ENCODE measurements at regions not wholly inside any gene's neighbourhood (a gene's known extent, or its start where the extent isn't known, plus 50 kb on each side); places are given as distances from the start of the nearest gene placed in this dataset.

GRCh38 chr14:84814391-84814790 is 715.6 kb upstream of the FLRT2 start:
- TF ChIP-seq POLR2AphosphoS5 (IDR thresholded peaks at IDR 0.05; ENCODE audit: low read depth, low read length) (no peak), TAF1 (IDR thresholded peaks at IDR 0.05; ENCODE audit: borderline replicate concordance, insufficient read depth, low read length) (no peak), REST (IDR thresholded peaks at IDR 0.05; ENCODE audit: insufficient read depth in 1 of 2, low read depth in 2 of 2, low read length in 2 of 2) (no peak)
